OCI-LY7 (cell line): ENCODE measurements at regions not wholly inside any gene's neighbourhood (a gene's known extent, or its start where the extent isn't known, plus 50 kb on each side); places are given as distances from the start of the nearest gene placed in this dataset.

ENCODE experiments used
- BruUV-seq: library from RNA; stranded (reverse); fragments of 400-500 nt; replicated peaks from 2 replicates; lab custom pipeline; 2021; lab: Mats Ljungman, UMichigan
- CTCF ChIA-PET: fragments of 300-600 bp; sonication (Branson Sonifier 250); formaldehyde crosslinking; loops from one replicate; lab custom pipeline; 2022; ENCODE audit warnings: antibody characterized with exemption; ENCODE audit not compliant: unreplicated experiment; lab: Charles Lee
- POLR2A ChIA-PET: fragments of 300-600 bp; sonication (Branson Sonifier 250); formaldehyde crosslinking; loops from one replicate; lab custom pipeline; 2022; ENCODE audit warnings: antibody characterized with exemption; lab: Charles Lee
- DNase-seq: peaks from one replicate; pipeline ENCODE4 v3.0.0-alpha.2; 2015; ENCODE audit warnings: low spot score
- H2AFZ ChIP-seq: fragments of 200-600 bp; sonication (generic), shearing (Covaris generic); 2 replicates; pipeline ENCODE4 v1.6.1; 2014; ENCODE audit warnings: mild to moderate bottlenecking, antibody characterized with exemption, low read length, moderate library complexity
- H3K27ac ChIP-seq: fragments of 200-600 bp; sonication (generic); 2 replicates; pipeline ENCODE4 v1.5.1; 2014; ENCODE audit warnings: mixed run types, low read depth, mild to moderate bottlenecking, moderate library complexity, low read length, inconsistent platforms; ENCODE audit not compliant: poor library complexity, severe bottlenecking
- H3K36me3 ChIP-seq: fragments of 200-600 bp; sonication (generic); 2 replicates; pipeline ENCODE4 v1.6.1; 2014; ENCODE audit warnings: mild to moderate bottlenecking, antibody characterized with exemption, low read length, moderate library complexity, mixed read lengths; ENCODE audit not compliant: insufficient read depth
- H3K4me1 ChIP-seq: fragments of 200-600 bp; sonication (generic); 2 replicates; pipeline ENCODE4 v1.5.1; 2014; ENCODE audit warnings: mild to moderate bottlenecking, low read length; ENCODE audit not compliant: insufficient read depth, poor library complexity, severe bottlenecking
- H3K4me2 ChIP-seq: fragments of 200-600 bp; sonication (generic); 2 replicates; pipeline ENCODE4 v1.6.1; 2014; ENCODE audit warnings: mild to moderate bottlenecking, low read length
- H3K4me3 ChIP-seq: fragments of 200-600 bp; sonication (generic); 2 replicates; pipeline ENCODE4 v1.5.1; 2014; ENCODE audit warnings: mild to moderate bottlenecking, low read depth, low read length; ENCODE audit not compliant: poor library complexity, severe bottlenecking
- H3K79me2 ChIP-seq: fragments of 200-600 bp; sonication (generic); 2 replicates; pipeline ENCODE4 v1.6.1; 2016; ENCODE audit warnings: low read depth, mild to moderate bottlenecking, low read length, moderate library complexity, mixed read lengths; ENCODE audit not compliant: insufficient read depth
- H3K9me2 ChIP-seq: fragments of 200-600 bp; sonication (generic); 2 replicates; pipeline ENCODE4 v1.6.1; 2016; ENCODE audit warnings: mild to moderate bottlenecking, low read length, mixed read lengths; ENCODE audit not compliant: insufficient read depth
- H3K9me3 ChIP-seq: fragments of 200-600 bp; sonication (generic); 2 replicates; pipeline ENCODE4 v1.6.1; 2014; ENCODE audit warnings: mild to moderate bottlenecking, mixed run types, low read length, mixed read lengths
- H4K20me1 ChIP-seq: fragments of 200-600 bp; sonication (generic); 2 replicates; pipeline ENCODE4 v1.6.1; 2014; ENCODE audit warnings: mild to moderate bottlenecking, antibody characterized with exemption, low read length, moderate library complexity, mixed read lengths; ENCODE audit not compliant: insufficient read depth
- EZH2phosphoT487 ChIP-seq: fragments of 200-600 bp; sonication (generic); IDR thresholded peaks from 2 replicates; pipeline ENCODE4 v1.6.1; 2018; ENCODE audit warnings: low read depth, borderline replicate concordance, mild to moderate bottlenecking, mixed run types, antibody characterized with exemption, low read length, moderate library complexity, mixed read lengths
- intact Hi-C: fragments of 100-400 bp; cut with micrococcal nuclease; formaldehyde crosslinking; loops from one replicate; pipeline ENCODE4 v1.10.0; 2022; ENCODE audit not compliant: unreplicated experiment
- TF ChIP-seq, protein P1 (sequence below): fragments of 200-600 bp; sonication (generic); conservative IDR thresholded peaks from 2 replicates; pipeline ENCODE4 v1.5.1; 2014; ENCODE audit warnings: mild to moderate bottlenecking, antibody characterized with exemption, low read length, moderate library complexity, mixed read lengths

DNA sequence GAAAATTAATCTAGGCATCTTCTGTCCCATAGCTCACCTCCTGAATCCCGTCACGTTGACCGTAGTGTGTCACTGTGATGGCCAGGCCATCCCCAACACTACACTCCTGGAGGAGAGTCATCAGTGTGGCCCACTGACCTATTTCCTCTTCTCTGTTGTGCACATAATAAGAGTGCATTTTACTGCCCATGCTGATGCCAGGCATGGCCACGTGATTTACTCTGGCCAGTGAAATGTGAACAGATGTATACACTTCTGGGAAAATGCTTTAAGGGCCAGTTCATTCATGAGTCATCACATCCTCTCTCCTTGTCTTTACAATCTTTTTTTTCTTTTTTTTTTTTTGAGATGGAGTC, 101.9 kb upstream of the PIP4K2A start:
- DNase-seq, result no peak
- Histone ChIP-seq H3K9me2 (no peaks in the 10 kb centered on the region), H3K4me2 (no peak overlapping the region), H3K4me1 (no peaks in the 10 kb centered on the region), H3K9me3 (no peaks in the 10 kb centered on the region), H3K4me3 (no peak overlapping the region), H4K20me1 (no peaks in the 10 kb centered on the region), H3K27ac (no peak overlapping the region), H3K36me3 (no peaks in the 10 kb centered on the region), H3K79me2 (no peaks in the 10 kb centered on the region), H2AFZ (no peak overlapping the region)
- ChIA-PET POLR2A (no interaction called here), CTCF (no interaction called here)
- no TSS peak for BruUV-seq
- TF ChIP-seq, protein P1, sequence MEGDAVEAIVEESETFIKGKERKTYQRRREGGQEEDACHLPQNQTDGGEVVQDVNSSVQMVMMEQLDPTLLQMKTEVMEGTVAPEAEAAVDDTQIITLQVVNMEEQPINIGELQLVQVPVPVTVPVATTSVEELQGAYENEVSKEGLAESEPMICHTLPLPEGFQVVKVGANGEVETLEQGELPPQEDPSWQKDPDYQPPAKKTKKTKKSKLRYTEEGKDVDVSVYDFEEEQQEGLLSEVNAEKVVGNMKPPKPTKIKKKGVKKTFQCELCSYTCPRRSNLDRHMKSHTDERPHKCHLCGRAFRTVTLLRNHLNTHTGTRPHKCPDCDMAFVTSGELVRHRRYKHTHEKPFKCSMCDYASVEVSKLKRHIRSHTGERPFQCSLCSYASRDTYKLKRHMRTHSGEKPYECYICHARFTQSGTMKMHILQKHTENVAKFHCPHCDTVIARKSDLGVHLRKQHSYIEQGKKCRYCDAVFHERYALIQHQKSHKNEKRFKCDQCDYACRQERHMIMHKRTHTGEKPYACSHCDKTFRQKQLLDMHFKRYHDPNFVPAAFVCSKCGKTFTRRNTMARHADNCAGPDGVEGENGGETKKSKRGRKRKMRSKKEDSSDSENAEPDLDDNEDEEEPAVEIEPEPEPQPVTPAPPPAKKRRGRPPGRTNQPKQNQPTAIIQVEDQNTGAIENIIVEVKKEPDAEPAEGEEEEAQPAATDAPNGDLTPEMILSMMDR, result no peak
- TF ChIP-seq EZH2phosphoT487, result no peak
- intact Hi-C loops, result no loop called here

DNA sequence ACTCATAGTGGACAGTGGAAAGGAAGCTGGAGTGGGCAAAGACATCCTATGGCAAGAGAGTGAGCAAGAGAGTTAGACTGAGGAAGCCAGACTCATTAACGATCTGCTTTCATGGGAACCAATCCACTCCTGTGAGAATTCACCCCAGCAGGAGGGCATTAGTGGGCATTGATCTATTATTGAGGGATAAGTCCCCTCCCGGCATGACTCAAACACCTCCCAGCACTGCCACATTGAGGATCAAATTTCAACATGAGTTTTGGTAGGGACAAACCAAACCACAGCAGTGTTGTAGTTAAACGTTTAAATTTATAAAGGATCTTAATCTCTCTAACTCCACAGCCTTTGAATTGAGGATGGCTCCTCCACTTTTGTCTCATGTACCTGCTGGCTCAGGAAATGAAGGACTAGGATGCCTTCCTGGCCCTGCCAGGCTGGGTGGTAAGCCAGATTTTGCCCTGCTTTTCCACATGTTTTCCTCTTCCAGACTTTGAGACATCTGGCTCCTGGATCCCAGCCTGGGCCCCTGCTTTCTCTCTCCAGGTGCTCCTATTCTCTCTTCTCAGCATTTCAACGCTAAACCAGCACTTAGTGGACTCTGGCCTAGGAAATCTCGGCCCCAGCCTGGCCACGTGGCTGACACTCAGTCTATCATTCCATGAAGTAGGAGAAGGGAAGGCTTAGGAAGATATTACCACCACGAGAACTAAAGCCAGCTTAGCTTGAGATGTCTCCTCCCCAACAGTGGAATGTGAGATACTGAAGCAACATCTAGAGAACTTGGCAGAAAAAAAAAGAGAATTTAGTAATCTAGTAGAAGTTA, 96.5 kb upstream of the PIP4K2A start:
- ChIA-PET CTCF (no interaction called here), POLR2A (no interaction called here)
- BruUV-seq, result no TSS peak
- Histone ChIP-seq H3K9me3 (no peaks in the 10 kb centered on the region), H3K27ac (no peak overlapping the region), H3K4me2 (no peak overlapping the region), H3K9me2 (no peaks in the 10 kb centered on the region), H3K36me3 (no peaks in the 10 kb centered on the region), H3K79me2 (no peaks in the 10 kb centered on the region), H4K20me1 (no peaks in the 10 kb centered on the region), H2AFZ (no peak overlapping the region), H3K4me1 (no peaks in the 10 kb centered on the region), H3K4me3 (no peak overlapping the region)
- TF ChIP-seq, protein P1, result no peak
- no peak for TF ChIP-seq EZH2phosphoT487
- DNase-seq, result no peak
- intact Hi-C loops, result no loop called here

DNA sequence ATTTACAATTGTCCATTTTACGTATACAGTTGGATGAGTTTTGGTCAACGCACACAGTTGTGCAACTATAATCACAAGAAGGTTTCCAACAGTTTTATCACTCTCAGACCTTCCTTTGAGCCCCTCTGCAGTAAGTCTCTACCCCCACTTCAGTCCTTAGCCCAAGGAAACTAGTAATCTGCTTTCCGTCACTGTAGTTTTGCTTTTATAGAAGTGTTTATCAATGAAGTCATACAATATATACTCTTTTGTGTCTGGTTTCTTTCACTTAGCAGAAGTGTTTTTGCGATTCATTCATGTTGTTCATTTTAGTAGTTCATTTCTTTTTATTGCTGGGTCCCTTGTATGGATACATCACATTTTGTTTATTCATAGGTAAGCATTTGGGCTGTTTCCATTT, 92.9 kb upstream of the PIP4K2A start:
- Histone ChIP-seq H3K9me3 (no peaks in the 10 kb centered on the region), H4K20me1 (no peaks in the 10 kb centered on the region), H3K4me1 (no peaks in the 10 kb centered on the region), H3K36me3 (no peaks in the 10 kb centered on the region), H3K4me2 (no peak overlapping the region), H3K4me3 (no peak overlapping the region), H3K79me2 (no peaks in the 10 kb centered on the region), H2AFZ (no peak overlapping the region), H3K27ac (no peak overlapping the region), H3K9me2 (no peaks in the 10 kb centered on the region)
- no peak for DNase-seq
- no peak for TF ChIP-seq EZH2phosphoT487
- TF ChIP-seq, protein P1, result no peak
- no TSS peak for BruUV-seq
- intact Hi-C loops, result no loop called here
- ChIA-PET POLR2A (no interaction called here), CTCF (no interaction called here)
